ENCODE measurements at regions not wholly inside any gene's neighbourhood (a gene's known extent, or its start where the extent isn't known, plus 50 kb on each side); places are given as distances from the start of the nearest gene placed in this dataset.

DNA sequence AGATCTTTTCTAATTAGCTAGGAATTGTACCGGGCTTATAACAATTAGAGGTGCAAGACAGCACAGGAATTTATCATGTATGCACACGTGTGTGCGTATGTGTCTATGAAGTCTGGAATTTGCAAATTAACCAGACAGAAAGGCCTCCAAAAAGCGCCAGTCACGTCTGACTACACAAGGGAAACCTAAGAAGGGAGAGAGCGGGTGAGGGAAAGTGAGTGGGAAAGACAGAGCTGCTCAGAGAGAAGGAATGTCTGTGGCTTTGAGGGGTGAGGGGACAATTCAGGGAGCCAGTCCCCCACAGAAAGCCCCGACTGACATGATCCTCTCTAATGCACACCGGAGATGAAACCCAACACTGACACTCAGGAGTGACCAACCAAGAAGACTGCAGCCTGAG is 197.7 kb upstream of the SH3BP4 start:
- intact Hi-C loops (cut with DNase I) = no loop called here
- 91% methylated on average over 8 of the region's 8 CpGs for WGBS
- Histone ChIP-seq H3K27me3 (no peaks in the 10 kb centered on the region), H3K4me1 (no peaks in the 10 kb centered on the region), H3K9me3 (no peaks in the 10 kb centered on the region), H3K4me3 (no peak overlapping the region), H3K27ac (replicated peaks in 1 of 4) (no peak overlapping the region), H3K36me3 (no peaks in the 10 kb centered on the region)
- no peak for TF ChIP-seq POLR2A (IDR thresholded peaks at IDR 0.05; ENCODE audit: low read depth)
- TF ChIP-seq, protein P1, sequence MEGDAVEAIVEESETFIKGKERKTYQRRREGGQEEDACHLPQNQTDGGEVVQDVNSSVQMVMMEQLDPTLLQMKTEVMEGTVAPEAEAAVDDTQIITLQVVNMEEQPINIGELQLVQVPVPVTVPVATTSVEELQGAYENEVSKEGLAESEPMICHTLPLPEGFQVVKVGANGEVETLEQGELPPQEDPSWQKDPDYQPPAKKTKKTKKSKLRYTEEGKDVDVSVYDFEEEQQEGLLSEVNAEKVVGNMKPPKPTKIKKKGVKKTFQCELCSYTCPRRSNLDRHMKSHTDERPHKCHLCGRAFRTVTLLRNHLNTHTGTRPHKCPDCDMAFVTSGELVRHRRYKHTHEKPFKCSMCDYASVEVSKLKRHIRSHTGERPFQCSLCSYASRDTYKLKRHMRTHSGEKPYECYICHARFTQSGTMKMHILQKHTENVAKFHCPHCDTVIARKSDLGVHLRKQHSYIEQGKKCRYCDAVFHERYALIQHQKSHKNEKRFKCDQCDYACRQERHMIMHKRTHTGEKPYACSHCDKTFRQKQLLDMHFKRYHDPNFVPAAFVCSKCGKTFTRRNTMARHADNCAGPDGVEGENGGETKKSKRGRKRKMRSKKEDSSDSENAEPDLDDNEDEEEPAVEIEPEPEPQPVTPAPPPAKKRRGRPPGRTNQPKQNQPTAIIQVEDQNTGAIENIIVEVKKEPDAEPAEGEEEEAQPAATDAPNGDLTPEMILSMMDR (IDR thresholded peaks at IDR 0.05) = no peak
- TF ChIP-seq POLR2AphosphoS5 (IDR thresholded peaks at IDR 0.05) = no peak
- TF ChIP-seq EP300 (IDR thresholded peaks at IDR 0.05) = no peak
- no peak for DNase-seq (ENCODE audit: extremely low spot score)

DNA sequence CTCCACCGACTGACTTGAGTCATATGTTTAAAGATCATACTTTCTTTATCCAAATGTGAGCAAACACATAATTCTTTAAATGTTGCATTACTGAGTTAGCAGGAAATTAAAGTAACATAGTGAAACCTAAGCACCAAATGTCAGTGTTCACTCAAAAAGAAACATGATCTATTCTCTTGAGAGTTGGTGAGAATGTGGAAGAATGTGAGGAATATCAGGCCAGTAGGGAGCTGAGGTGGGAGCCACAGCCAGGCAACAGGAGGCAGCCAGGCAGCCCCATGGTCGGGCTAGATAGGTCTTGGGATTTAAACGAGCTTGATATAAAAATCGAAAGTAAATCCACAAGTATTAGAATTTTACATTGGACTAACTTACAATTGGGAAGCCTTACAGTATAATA is 198.1 kb upstream of the SH3BP4 start:
- Histone ChIP-seq H3K4me3 (no peak overlapping the region), H3K27ac (replicated peaks in 1 of 4) (no peak overlapping the region), H3K4me1 (no peaks in the 10 kb centered on the region), H3K9me3 (no peaks in the 10 kb centered on the region), H3K36me3 (no peaks in the 10 kb centered on the region), H3K27me3 (no peaks in the 10 kb centered on the region)
- intact Hi-C loops (cut with DNase I) = no loop called here
- 70% methylated on average over 4 of the region's 4 CpGs for WGBS
- TF ChIP-seq, protein P1 (IDR thresholded peaks at IDR 0.05) = no peak
- TF ChIP-seq POLR2A (IDR thresholded peaks at IDR 0.05; ENCODE audit: low read depth) = no peak
- TF ChIP-seq POLR2AphosphoS5 (IDR thresholded peaks at IDR 0.05) = no peak
- no peak for TF ChIP-seq EP300 (IDR thresholded peaks at IDR 0.05)
- no peak for DNase-seq (ENCODE audit: extremely low spot score)

DNA sequence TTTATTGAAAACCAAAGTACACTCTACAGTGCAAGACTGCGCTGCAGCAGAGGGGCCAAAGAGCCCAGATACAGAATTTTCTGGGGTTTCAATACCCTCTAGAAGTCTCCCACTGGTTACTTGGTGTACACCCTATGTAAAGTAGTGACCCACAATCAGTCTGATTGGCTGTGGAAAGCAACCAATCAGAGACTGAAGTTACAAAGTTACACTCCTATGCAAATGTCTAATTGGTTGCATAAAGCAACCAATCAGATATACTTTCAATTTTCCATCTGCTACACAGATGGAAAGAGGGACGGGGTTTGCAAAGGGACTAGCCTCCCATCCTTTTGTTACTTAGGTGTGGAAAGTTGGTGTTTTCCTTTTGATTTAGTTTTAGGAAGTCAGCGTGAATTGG is 198.9 kb upstream of the SH3BP4 start:
- Histone ChIP-seq H3K36me3 (no peaks in the 10 kb centered on the region), H3K4me3 (no peak overlapping the region), H3K4me1 (no peaks in the 10 kb centered on the region), H3K27ac (replicated peaks in 1 of 4) (no peak overlapping the region), H3K27me3 (no peaks in the 10 kb centered on the region), H3K9me3 (no peaks in the 10 kb centered on the region)
- intact Hi-C loops (cut with DNase I) = no loop called here
- WGBS = 91% methylated on average over 3 of the region's 3 CpGs
- DNase-seq (ENCODE audit: extremely low spot score) = no peak
- TF ChIP-seq POLR2A (IDR thresholded peaks at IDR 0.05; ENCODE audit: low read depth) (no peak), EP300 (IDR thresholded peaks at IDR 0.05) (no peak), POLR2AphosphoS5 (IDR thresholded peaks at IDR 0.05) (no peak)
- TF ChIP-seq, protein P1 (IDR thresholded peaks at IDR 0.05) = no peak

DNA sequence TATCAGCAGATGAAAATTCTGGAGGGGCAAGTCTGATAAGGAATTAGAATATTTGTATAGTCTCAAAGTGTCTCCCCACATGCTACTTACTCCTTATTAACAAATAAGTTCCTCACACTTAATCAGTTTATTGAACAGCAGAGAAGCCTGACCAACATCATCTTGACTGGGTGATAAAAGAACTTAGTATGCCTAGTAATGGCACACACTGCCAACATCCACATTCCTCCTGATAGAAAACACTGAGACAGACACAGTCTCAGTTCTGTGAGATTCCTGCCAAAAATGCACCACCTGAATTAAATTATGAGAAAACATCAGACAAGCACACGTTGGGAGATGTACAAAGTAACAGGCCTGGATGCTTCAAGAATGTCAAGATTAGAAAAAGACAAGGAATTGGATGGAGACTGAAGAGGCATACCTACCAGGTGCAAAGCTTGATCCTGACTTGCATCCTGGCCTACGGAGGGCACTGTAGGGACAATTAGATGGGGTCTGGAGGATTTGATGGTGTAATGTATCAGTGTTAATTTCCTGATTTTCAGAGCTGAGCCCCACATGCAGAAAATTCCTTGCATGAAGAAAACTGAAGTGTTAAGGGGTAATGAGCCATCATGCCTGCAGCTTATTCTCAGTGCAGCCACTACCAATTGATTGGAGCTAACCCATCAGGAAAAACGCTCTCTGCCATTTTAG is 200.4 kb upstream of the SH3BP4 start:
- intact Hi-C loops (cut with DNase I) = no loop called here
- no peaks in the 10 kb centered on the region for H3K9me3 ChIP-seq
- TF ChIP-seq POLR2AphosphoS5 (IDR thresholded peaks at IDR 0.05) = no peak
- TF ChIP-seq, protein P1 (IDR thresholded peaks at IDR 0.05) = no peak
- 74% methylated on average over 3 of the region's 3 CpGs for WGBS
- H3K36me3 ChIP-seq = no peaks in the 10 kb centered on the region
- H3K27ac ChIP-seq (replicated peaks in 1 of 4) = no peak overlapping the region
- H3K4me3 ChIP-seq = no peak overlapping the region
- H3K4me1 ChIP-seq = no peaks in the 10 kb centered on the region
- DNase-seq (ENCODE audit: extremely low spot score) = no peak
- H3K27me3 ChIP-seq = no peaks in the 10 kb centered on the region

Measured in esophagus muscularis mucosa (tissue), 4 donors.